ENCODE measurements at regions not wholly inside any gene's neighbourhood (a gene's known extent, or its start where the extent isn't known, plus 50 kb on each side); places are given as distances from the start of the nearest gene placed in this dataset.

GRCh38 chr6:90993770-90994169 is 406.9 kb upstream of the MAP3K7 start:
- TF ChIP-seq CTCF (conservative IDR thresholded peaks at IDR 0.05; ENCODE audit: low read depth, low read length) (no peak), EZH2 (IDR thresholded peaks at IDR 0.05; ENCODE audit: borderline replicate concordance, low read depth, low read length, poor library complexity, severe bottlenecking) (no peak)

Measured in A673 (cell line).